Type B pancreatic cell (in vitro differentiated cells): ENCODE measurements at regions not wholly inside any gene's neighbourhood (a gene's known extent, or its start where the extent isn't known, plus 50 kb on each side); places are given as distances from the start of the nearest gene placed in this dataset.
"Not testable (repeated sequence)": the region's sequence is repeated elsewhere in the genome, so short reads cannot be mapped to it uniquely, and the experiment has no call there.

ENCODE experiments used
- DNase-seq: peaks from one replicate; pipeline ENCODE4 v3.0.0; 2021; ENCODE audit warnings: mixed read lengths; ENCODE audit not compliant: unreplicated experiment; ENCODE audit errors: extremely low spot score
- H3K27ac Mint-ChIP-seq: 2 replicates; pipeline ENCODE4 v1.8.0; 2021; ENCODE audit warnings: mild to moderate bottlenecking, mixed read lengths
- H3K27me3 Mint-ChIP-seq: 2 replicates; pipeline ENCODE4 v1.8.0; 2021; ENCODE audit warnings: mixed read lengths
- H3K36me3 Mint-ChIP-seq: 2 replicates; pipeline ENCODE4 v1.8.0; 2021; ENCODE audit warnings: mixed read lengths
- H3K4me1 Mint-ChIP-seq: one replicate; pipeline ENCODE4 v1.8.0; 2021; ENCODE audit warnings: mixed read lengths; ENCODE audit not compliant: unreplicated experiment
- H3K4me3 Mint-ChIP-seq: 2 replicates; pipeline ENCODE4 v1.8.0; 2021; ENCODE audit warnings: mild to moderate bottlenecking, mixed read lengths
- H3K9me3 Mint-ChIP-seq: 2 replicates; pipeline ENCODE4 v1.8.0; 2021; ENCODE audit warnings: mixed read lengths
- TF ChIP-seq, protein P1 (sequence below): fragments of 200-600 bp; sonication (generic); conservative IDR thresholded peaks from 2 replicates; pipeline ENCODE4 v1.5.0; 2021; ENCODE audit warnings: antibody characterized with exemption, mild to moderate bottlenecking

DNA sequence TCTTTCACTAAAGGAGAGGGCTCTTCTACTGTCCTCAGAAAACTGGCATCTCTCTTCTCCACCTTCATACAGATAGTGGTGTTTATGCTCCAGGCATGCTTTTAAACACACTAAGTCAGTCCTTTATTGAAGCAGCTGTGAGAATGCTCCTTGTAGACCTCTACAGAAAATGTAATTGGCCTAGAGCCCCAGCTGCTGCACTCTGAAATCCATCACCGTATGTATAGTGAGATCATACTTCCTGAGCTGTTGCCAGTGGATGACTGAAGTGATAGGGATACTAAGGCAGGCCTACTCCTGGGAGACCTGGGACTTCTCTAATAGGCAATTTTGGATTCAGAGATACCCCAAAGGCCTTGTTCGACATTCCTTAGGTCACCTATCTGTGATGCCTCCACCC is 535.4 kb downstream of the RPS29 start:
- peaks cover 8% of the 10 kb centered on the region for H3K9me3 Mint-ChIP-seq
- peaks cover 23% of the 10 kb centered on the region for H3K4me1 Mint-ChIP-seq
- DNase-seq: no peak
- TF ChIP-seq, protein P1, sequence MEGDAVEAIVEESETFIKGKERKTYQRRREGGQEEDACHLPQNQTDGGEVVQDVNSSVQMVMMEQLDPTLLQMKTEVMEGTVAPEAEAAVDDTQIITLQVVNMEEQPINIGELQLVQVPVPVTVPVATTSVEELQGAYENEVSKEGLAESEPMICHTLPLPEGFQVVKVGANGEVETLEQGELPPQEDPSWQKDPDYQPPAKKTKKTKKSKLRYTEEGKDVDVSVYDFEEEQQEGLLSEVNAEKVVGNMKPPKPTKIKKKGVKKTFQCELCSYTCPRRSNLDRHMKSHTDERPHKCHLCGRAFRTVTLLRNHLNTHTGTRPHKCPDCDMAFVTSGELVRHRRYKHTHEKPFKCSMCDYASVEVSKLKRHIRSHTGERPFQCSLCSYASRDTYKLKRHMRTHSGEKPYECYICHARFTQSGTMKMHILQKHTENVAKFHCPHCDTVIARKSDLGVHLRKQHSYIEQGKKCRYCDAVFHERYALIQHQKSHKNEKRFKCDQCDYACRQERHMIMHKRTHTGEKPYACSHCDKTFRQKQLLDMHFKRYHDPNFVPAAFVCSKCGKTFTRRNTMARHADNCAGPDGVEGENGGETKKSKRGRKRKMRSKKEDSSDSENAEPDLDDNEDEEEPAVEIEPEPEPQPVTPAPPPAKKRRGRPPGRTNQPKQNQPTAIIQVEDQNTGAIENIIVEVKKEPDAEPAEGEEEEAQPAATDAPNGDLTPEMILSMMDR: no peak
- H3K36me3 Mint-ChIP-seq: no peaks in the 10 kb centered on the region
- no peak overlapping the region for H3K27ac Mint-ChIP-seq
- H3K27me3 Mint-ChIP-seq: peaks cover 38% of the 10 kb centered on the region
- no peak overlapping the region for H3K4me3 Mint-ChIP-seq

DNA sequence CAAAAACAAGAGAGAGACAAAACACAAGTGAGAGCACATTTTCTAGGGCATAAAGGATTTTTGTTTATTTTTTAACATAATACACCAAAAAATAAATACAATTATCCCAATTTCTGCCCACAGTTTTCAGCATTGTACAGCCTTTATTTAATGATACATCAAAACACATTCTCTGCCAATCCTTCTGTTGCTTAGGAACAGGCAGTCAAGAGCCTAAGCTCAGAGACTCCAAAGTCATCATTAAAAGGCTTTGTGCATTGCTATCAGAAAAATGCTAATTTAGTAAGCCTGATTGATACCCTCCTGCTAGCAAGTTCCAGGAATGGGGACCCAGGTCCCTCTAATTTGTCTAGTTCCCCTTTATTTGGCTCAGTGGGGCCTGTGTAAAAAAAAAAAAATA is 536.5 kb downstream of the RPS29 start:
- no peak overlapping the region for H3K27ac Mint-ChIP-seq
- H3K36me3 Mint-ChIP-seq: no peaks in the 10 kb centered on the region
- no peak overlapping the region for H3K4me3 Mint-ChIP-seq
- DNase-seq: no peak
- peaks cover 23% of the 10 kb centered on the region for H3K4me1 Mint-ChIP-seq
- peaks cover 8% of the 10 kb centered on the region for H3K9me3 Mint-ChIP-seq
- H3K27me3 Mint-ChIP-seq: peaks cover 40% of the 10 kb centered on the region
- TF ChIP-seq, protein P1: no peak

DNA sequence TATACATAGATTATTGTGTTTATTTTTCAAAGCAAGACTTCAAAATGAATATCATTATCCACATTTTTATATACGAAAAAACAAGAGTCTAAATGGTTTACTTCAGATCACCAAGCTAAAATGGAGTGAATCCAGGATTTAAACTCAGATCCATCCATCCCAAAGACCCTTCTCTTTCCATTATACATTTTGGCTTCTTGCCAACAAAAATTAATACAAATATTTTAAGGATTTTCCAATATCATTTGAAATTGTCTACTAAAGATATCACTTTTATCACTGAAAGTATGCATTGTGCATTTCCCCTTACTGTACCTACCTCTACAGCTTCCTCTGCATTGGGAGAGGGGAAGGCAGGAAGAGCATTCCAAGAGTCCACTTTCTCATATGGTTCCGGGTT is 541.2 kb downstream of the RPS29 start:
- no peak overlapping the region for H3K4me3 Mint-ChIP-seq
- no peak for DNase-seq
- no peaks in the 10 kb centered on the region for H3K9me3 Mint-ChIP-seq
- peaks cover 46% of the 10 kb centered on the region for H3K27me3 Mint-ChIP-seq
- TF ChIP-seq, protein P1: no peak
- H3K4me1 Mint-ChIP-seq: peaks cover 4% of the 10 kb centered on the region
- H3K36me3 Mint-ChIP-seq: no peaks in the 10 kb centered on the region
- no peak overlapping the region for H3K27ac Mint-ChIP-seq

DNA sequence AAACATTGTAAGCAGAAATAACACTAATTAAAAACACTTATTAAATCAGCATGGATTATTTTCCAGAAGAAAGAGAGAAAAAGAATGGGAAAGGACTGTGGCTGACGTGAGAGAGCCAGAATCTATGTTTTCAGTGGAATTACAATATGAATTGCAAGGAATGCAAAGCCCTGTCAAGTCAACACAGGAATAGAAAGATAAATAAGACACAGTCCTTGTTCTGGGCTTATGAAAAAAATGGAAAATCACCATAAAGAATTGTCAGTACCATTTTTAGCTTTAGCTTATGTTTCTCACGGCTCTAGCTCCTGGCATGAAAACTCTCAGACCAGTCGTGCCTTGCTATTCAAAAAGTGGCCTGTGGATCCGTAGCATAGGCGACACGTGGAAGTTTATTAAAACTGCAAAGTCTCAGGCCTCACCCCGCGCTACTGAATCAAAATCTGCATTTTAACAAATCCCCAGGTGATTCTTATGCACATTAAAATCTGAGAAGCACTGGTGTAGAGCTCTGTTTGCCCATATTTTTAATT is 549.1 kb downstream of the RPS29 start:
- TF ChIP-seq, protein P1: no peak
- H3K9me3 Mint-ChIP-seq: no peaks in the 10 kb centered on the region
- no peak overlapping the region for H3K27ac Mint-ChIP-seq
- no peak for DNase-seq
- H3K36me3 Mint-ChIP-seq: no peaks in the 10 kb centered on the region
- no peak overlapping the region for H3K4me3 Mint-ChIP-seq
- H3K4me1 Mint-ChIP-seq: no peaks in the 10 kb centered on the region
- H3K27me3 Mint-ChIP-seq: peaks cover 25% of the 10 kb centered on the region

DNA sequence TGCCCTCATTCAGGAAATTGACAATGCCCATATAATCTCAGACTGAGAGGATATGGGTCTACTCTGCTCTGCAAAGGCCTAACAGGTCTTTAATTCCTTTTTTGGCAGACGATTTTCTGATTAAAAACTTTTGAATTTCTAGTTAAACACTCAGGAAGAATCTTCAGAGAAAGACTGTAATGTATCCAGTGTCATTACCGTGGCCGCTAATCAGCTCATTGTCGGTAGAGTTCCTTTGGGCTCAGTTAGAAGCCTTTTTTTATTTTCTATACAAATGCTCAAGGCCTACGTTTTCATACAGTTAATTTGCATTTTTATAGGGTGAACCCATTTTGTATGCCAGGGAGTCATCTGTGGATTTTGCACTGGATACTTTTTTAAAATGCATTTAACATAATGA is 549.9 kb downstream of the RPS29 start:
- H3K9me3 Mint-ChIP-seq: no peaks in the 10 kb centered on the region
- TF ChIP-seq, protein P1: no peak
- no peaks in the 10 kb centered on the region for H3K36me3 Mint-ChIP-seq
- no peaks in the 10 kb centered on the region for H3K4me1 Mint-ChIP-seq
- DNase-seq: no peak
- H3K4me3 Mint-ChIP-seq: no peak overlapping the region
- peaks cover 23% of the 10 kb centered on the region for H3K27me3 Mint-ChIP-seq
- H3K27ac Mint-ChIP-seq: no peak overlapping the region

DNA sequence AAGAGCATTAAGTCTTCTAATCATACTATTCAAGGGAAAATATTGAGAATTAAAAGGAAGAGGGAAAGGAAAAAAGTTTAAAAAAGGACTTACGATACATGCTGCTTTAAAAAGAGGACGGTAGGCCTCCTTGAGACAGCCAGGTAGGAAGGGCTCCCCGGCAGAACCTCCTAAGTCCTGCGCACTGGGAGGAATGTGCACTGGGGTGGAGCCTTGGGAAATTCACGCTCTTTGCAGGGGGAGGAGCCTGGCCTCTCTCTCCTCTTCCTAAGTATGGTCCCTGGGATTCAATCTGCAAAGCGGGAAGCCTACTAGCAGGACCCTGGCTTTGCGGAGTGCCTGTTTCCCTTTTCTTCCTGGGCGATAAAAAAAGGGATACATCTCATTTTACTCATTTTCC is 553.0 kb downstream of the RPS29 start:
- TF ChIP-seq, protein P1: no peak
- peaks cover 9% of the 10 kb centered on the region for H3K27me3 Mint-ChIP-seq
- no peaks in the 10 kb centered on the region for H3K4me1 Mint-ChIP-seq
- H3K4me3 Mint-ChIP-seq: no peak overlapping the region
- no peaks in the 10 kb centered on the region for H3K36me3 Mint-ChIP-seq
- DNase-seq: no peak
- H3K27ac Mint-ChIP-seq: no peak overlapping the region
- no peaks in the 10 kb centered on the region for H3K9me3 Mint-ChIP-seq

DNA sequence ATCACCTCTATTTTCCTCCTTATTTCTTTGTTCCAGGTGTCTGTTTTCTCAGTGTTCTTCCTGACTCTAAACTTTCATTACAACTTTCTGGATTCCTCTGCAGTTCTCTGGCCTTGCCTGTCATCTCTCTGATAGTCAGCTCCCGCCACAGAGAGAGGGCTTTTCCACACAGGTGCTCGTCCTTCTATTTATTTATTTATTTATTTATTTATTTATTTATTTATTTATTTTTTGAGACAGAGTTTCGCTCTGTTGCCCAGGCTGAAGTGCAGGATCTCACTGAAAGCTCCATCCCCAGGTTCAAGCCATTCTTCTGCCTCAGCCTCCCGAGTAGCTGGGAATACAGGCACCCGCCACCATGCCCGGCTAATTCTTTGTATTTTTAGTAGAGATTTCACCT is 554.5 kb downstream of the RPS29 start:
- not testable (repeated sequence) for H3K27me3 Mint-ChIP-seq, H3K4me1 Mint-ChIP-seq, DNase-seq, H3K36me3 Mint-ChIP-seq, H3K27ac Mint-ChIP-seq, H3K4me3 Mint-ChIP-seq, H3K9me3 Mint-ChIP-seq
